ENCODE measurements at regions not wholly inside any gene's neighbourhood (a gene's known extent, or its start where the extent isn't known, plus 50 kb on each side); places are given as distances from the start of the nearest gene placed in this dataset.

- no peak for TF ChIP-seq SREBF1 (IDR thresholded peaks at IDR 0.05; ENCODE audit: borderline replicate concordance, low read depth, low read length)
- TF ChIP-seq ESRRA (IDR thresholded peaks at IDR 0.05; ENCODE audit: borderline replicate concordance, low read depth) = no peak
- no peak for TF ChIP-seq PCBP1 (IDR thresholded peaks at IDR 0.05; ENCODE audit: low read depth, low read length, poor library complexity, severe bottlenecking)
- no peak for TF ChIP-seq POLR2A (conservative IDR thresholded peaks at IDR 0.05)
- no peak for TF ChIP-seq ZBED1 (IDR thresholded peaks at IDR 0.05)
- TF ChIP-seq AFF4 (CRISPR knock-in tag; IDR thresholded peaks at IDR 0.05) = no peak
- TF ChIP-seq SRSF9 (IDR thresholded peaks at IDR 0.05; ENCODE audit: borderline replicate concordance, low read depth, low read length) = no peak
- TF ChIP-seq DPF2 (IDR thresholded peaks at IDR 0.05) = no peak
- no peak for TF ChIP-seq MAFK (IDR thresholded peaks at IDR 0.05; ENCODE audit: low read length)
- TF ChIP-seq SMAD3 (CRISPR knock-in tag; conservative IDR thresholded peaks at IDR 0.05) = no peak
These were observed 191.3 kb upstream of the RAI14 start for GRCh38 chr5:34464829-34465228.

All from K562 (cell line).